ENCODE measurements at regions not wholly inside any gene's neighbourhood (a gene's known extent, or its start where the extent isn't known, plus 50 kb on each side); places are given as distances from the start of the nearest gene placed in this dataset.

GRCh38 chr16:86455640-86456039 lies 54.7 kb upstream of the FOXF1 start:
- H3K9ac ChIP-seq (ENCODE audit: low read depth, low read length): no peak overlapping the region
- H3K4me1 ChIP-seq (ENCODE audit: insufficient read depth, low read length): no peaks in the 10 kb centered on the region
- H3K36me3 ChIP-seq (ENCODE audit: insufficient read depth, low read length): no peaks in the 10 kb centered on the region
- H3K9me3 ChIP-seq (ENCODE audit: control insufficient read depth, insufficient read depth, low read length): no peaks in the 10 kb centered on the region; the same call in 1 of the 2 replicates

- Histone ChIP-seq H3K9ac (ENCODE audit: low read depth, low read length) (no peak overlapping the region), H3K4me1 (ENCODE audit: insufficient read depth, low read length) (no peaks in the 10 kb centered on the region), H3K9me3 (ENCODE audit: control insufficient read depth, insufficient read depth, low read length) (no peaks in the 10 kb centered on the region), H3K36me3 (ENCODE audit: insufficient read depth, low read length) (no peaks in the 10 kb centered on the region)
Observed at GRCh38 chr16:86457501-86458148, 52.7 kb upstream of the FOXF1 start.

GRCh38 chr16:86458149-86458777 lies 52.1 kb upstream of the FOXF1 start:
- no peaks in the 10 kb centered on the region for H3K9me3 ChIP-seq (ENCODE audit: control insufficient read depth, insufficient read depth, low read length)
- no peaks in the 10 kb centered on the region for H3K36me3 ChIP-seq (ENCODE audit: insufficient read depth, low read length)
- H3K4me1 ChIP-seq (ENCODE audit: insufficient read depth, low read length): no peaks in the 10 kb centered on the region
- H3K9ac ChIP-seq (ENCODE audit: low read depth, low read length): no peak overlapping the region

GRCh38 chr16:86459266-86459665 lies 51.1 kb upstream of the FOXF1 start:
- Histone ChIP-seq H3K9me3 (ENCODE audit: control insufficient read depth, insufficient read depth, low read length) (no peaks in the 10 kb centered on the region), H3K36me3 (ENCODE audit: insufficient read depth, low read length) (no peaks in the 10 kb centered on the region), H3K9ac (ENCODE audit: low read depth, low read length) (no peak overlapping the region), H3K4me1 (ENCODE audit: insufficient read depth, low read length) (no peaks in the 10 kb centered on the region)

Measured in ES-I3 (cell line).